22Rv1 (cell line): ENCODE measurements at regions not wholly inside any gene's neighbourhood (a gene's known extent, or its start where the extent isn't known, plus 50 kb on each side); places are given as distances from the start of the nearest gene placed in this dataset.

Experiments used
- CTCF ChIP-seq: fragments of 450-650 bp; IDR thresholded peaks from 2 replicates; pipeline ENCODE4 v1.5.1; 2017; ENCODE audit warnings: mild to moderate bottlenecking
- ZFX ChIP-seq: fragments of 450-650 bp; IDR thresholded peaks from 2 replicates; pipeline ENCODE4 v1.6.1; 2017; ENCODE audit warnings: antibody characterized with exemption, borderline replicate concordance

DNA sequence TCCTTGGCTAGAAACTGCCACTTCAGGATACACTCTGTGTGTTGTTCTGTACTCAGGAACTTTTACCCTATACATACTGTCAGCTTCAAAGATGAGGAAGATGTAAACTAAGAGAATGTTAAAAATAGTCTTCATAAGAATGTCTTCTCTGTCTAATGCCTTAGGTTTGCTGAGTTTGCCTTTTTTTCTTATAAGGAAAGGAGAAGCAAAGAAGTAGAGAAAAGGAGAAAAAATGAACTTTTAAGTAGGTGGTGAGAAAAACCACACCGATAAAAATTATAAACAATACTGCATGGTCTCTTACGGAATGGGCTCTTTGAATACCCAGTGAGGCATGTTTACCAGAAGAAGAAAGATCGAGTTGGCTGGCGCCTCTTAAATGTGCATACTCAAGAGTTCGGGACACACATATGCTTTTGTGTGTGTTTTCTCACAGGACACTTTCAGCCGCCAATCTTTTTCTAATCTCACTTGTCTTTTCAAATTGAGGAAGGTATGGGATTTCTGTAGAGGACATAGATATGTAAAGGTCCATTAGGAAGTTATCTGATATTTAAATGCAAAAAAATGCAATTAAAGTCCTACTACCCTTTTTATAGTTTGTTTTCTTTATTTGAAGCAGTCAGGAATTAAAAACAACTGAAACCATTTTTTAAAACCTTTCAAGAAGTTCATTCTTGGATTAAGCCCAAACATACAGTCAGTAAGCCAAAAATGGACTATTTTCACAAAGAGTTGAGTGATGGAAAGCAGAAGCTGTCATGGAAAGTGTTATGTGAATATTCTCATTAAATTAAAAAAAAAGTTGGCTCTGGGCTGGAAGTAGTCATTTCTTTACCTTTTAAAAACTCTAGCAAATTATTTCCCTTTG is 100.6 kb upstream of the MDFIC start:
- no peak for TF ChIP-seq CTCF
- TF ChIP-seq ZFX: no peak
